Nephron (organoid): ENCODE measurements at regions not wholly inside any gene's neighbourhood (a gene's known extent, or its start where the extent isn't known, plus 50 kb on each side); places are given as distances from the start of the nearest gene placed in this dataset.

Experiments used
- H3K27ac Mint-ChIP-seq, 3 experiments: 2 replicates each; pipeline ENCODE4 v1.8.0; 2020; ENCODE audit warnings: mixed read lengths in 3 of 3, mild to moderate bottlenecking in 2 of 3, moderate library complexity in 1 of 3
- H3K27me3 Mint-ChIP-seq: 2 replicates; pipeline ENCODE4 v1.8.0; 2021; ENCODE audit warnings: low read depth, mild to moderate bottlenecking, moderate library complexity, mixed read lengths
- H3K36me3 Mint-ChIP-seq: 2 replicates; pipeline ENCODE4 v1.8.0; 2020; ENCODE audit warnings: low read depth, mixed read lengths
- H3K4me1 Mint-ChIP-seq: 2 replicates; pipeline ENCODE4 v1.8.0; 2020; ENCODE audit warnings: mixed read lengths
- H3K4me3 Mint-ChIP-seq, 3 experiments: 2 replicates each; pipeline ENCODE4 v1.8.0; 2020; ENCODE audit warnings: mild to moderate bottlenecking in 3 of 3, mixed read lengths in 3 of 3, moderate library complexity in 2 of 3
- H3K9me3 Mint-ChIP-seq: 2 replicates; pipeline ENCODE4 v1.8.0; 2020; ENCODE audit warnings: mixed read lengths
- TF ChIP-seq, protein P1 (sequence below), 3 experiments: fragments of 200-600 bp; sonication (generic); IDR thresholded peaks; one replicate each; pipeline ENCODE4 v1.5.0; 2021; ENCODE audit warnings: antibody characterized with exemption in 3 of 3; ENCODE audit not compliant: unreplicated experiment in 3 of 3

DNA sequence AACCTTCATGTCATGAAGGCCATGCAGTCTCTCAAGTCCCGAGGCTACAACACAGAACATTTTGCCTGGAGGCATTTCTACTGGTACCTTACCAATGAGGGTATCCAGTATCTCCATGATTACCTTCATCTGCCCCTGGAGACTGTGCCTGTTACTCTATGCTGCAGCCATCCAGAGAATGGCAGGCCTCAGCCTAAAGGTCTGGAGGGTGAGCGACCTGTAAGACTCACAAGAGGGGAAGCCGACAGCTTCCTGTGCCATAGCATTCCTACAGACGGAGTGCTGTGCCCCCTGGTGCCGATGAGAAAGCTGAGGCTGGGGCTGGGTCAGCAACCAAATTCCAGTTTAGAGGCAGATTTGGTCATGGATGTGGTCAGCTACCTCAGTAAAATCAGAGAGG is 51.3 kb upstream of the CADPS start:
- Mint-ChIP-seq H3K27me3 (no peaks in the 10 kb centered on the region), H3K9me3 (no peaks in the 10 kb centered on the region), H3K36me3 (no peaks in the 10 kb centered on the region), H3K27ac (no peak overlapping the region), H3K4me3 (no peak overlapping the region), H3K4me1 (no peaks in the 10 kb centered on the region)
- TF ChIP-seq, protein P1, sequence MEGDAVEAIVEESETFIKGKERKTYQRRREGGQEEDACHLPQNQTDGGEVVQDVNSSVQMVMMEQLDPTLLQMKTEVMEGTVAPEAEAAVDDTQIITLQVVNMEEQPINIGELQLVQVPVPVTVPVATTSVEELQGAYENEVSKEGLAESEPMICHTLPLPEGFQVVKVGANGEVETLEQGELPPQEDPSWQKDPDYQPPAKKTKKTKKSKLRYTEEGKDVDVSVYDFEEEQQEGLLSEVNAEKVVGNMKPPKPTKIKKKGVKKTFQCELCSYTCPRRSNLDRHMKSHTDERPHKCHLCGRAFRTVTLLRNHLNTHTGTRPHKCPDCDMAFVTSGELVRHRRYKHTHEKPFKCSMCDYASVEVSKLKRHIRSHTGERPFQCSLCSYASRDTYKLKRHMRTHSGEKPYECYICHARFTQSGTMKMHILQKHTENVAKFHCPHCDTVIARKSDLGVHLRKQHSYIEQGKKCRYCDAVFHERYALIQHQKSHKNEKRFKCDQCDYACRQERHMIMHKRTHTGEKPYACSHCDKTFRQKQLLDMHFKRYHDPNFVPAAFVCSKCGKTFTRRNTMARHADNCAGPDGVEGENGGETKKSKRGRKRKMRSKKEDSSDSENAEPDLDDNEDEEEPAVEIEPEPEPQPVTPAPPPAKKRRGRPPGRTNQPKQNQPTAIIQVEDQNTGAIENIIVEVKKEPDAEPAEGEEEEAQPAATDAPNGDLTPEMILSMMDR (IDR thresholded peaks at IDR 0.05; ENCODE audit: unreplicated experiment in 3 of 3), result no peak

DNA sequence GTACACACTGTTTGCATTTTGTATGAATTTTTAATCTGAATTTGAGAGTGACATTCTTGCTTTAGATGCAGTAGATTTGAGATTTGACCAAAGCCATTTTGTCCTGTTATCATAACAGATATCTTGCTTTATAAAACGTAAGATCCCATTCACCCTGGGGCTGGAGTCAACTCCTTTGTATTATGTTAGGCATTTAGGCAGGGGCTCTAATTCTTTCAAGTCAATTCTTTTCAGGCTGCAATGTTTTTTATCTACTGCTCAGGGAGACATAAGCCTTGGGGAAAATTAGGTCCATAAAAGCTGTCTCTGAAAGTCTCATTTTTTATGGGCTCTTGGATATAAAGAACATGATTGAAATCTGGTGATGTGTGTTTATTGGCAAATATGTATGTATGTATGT is 53.0 kb upstream of the CADPS start:
- H3K4me1 Mint-ChIP-seq, result no peaks in the 10 kb centered on the region
- H3K9me3 Mint-ChIP-seq, result peaks cover 2% of the 10 kb centered on the region
- no peaks in the 10 kb centered on the region for H3K27me3 Mint-ChIP-seq
- H3K27ac Mint-ChIP-seq, result no peak overlapping the region
- H3K36me3 Mint-ChIP-seq, result no peaks in the 10 kb centered on the region
- no peak overlapping the region for H3K4me3 Mint-ChIP-seq
- TF ChIP-seq, protein P1 (IDR thresholded peaks at IDR 0.05; ENCODE audit: unreplicated experiment in 3 of 3), result no peak

DNA sequence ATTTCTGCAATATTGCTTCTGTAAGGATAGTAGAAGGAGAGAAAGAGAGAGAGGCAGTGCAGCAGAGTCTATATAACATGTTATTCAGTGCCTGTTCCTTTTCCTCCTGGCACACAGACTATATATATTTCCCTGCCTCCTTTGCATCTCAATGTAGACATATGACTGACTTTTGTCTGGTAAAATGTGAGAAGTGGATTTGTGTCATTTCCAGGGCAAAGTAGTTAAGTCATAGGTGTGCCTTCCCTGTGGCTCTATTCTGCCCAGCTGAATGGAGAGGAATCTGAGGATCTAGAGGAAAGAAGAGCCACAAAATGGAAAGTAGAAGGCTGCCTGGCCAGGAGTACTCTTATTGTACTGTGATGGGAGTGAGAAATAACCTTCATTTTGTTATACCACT is 54.6 kb upstream of the CADPS start:
- Mint-ChIP-seq H3K36me3 (no peaks in the 10 kb centered on the region), H3K27me3 (no peaks in the 10 kb centered on the region), H3K27ac (no peak overlapping the region), H3K9me3 (peaks cover 2% of the 10 kb centered on the region), H3K4me3 (no peak overlapping the region), H3K4me1 (no peaks in the 10 kb centered on the region)
- TF ChIP-seq, protein P1 (IDR thresholded peaks at IDR 0.05; ENCODE audit: unreplicated experiment in 3 of 3), result no peak

DNA sequence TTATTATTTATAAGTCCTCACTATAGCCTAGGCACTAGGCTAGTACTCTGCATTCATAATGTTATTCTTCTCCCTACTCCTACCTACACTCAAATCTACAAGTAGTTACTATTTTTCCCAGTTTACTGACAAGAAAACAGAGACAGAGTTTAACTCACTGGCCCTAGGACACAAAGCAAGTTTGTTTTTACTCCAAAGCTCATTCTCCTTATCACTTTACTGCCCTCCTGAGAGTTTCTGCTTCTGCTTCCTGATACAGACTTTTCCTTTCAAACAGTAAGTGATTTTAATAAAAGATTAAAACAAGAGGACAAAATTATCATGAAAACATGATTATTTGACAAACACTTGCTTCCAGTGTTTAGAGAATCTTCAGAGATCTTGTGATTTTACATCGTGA is 60.6 kb upstream of the CADPS start:
- peaks cover 11% of the 10 kb centered on the region for H3K9me3 Mint-ChIP-seq
- H3K4me3 Mint-ChIP-seq, result no peak overlapping the region
- TF ChIP-seq, protein P1 (IDR thresholded peaks at IDR 0.05; ENCODE audit: unreplicated experiment in 3 of 3), result no peak
- H3K27me3 Mint-ChIP-seq, result peaks cover under 1% of the 10 kb centered on the region
- H3K4me1 Mint-ChIP-seq, result peaks cover 2% of the 10 kb centered on the region
- no peak overlapping the region for H3K27ac Mint-ChIP-seq
- no peaks in the 10 kb centered on the region for H3K36me3 Mint-ChIP-seq

DNA sequence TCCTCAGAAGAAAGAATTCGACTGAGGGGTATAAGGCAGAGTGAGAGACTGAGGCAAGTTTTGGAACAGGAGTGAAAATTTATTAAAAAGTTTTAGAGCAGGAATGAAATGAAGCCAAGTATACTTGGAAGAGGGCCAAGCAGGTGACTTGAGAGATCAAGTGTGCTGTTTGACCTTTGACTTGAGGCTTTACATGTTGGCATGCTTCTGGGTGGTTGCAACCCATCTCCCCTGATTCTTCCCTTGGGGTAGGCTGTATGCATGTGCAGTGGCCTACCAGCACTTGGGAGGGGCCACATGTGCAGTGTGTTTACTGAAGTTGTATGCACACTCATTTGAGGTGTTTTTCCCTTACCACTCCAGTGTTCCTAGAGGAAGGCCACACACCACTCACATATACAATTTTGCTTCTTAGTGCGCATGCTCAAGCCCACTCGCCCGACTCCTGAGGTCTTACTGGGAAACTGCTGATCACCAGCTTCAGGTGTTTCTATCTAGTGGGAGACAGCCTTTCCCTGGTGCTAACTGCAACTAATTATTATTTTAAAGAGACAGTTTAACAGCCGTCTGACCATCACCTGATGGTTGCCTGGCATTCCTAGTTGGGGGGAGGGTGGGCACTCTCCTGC is 61.5 kb upstream of the CADPS start:
- Mint-ChIP-seq H3K36me3 (no peaks in the 10 kb centered on the region), H3K9me3 (peaks cover 11% of the 10 kb centered on the region), H3K4me3 (no peak overlapping the region), H3K4me1 (peaks cover 4% of the 10 kb centered on the region), H3K27ac (no peak overlapping the region), H3K27me3 (peaks cover 5% of the 10 kb centered on the region)
- TF ChIP-seq, protein P1 (IDR thresholded peaks at IDR 0.05; ENCODE audit: unreplicated experiment in 3 of 3), result no peak

DNA sequence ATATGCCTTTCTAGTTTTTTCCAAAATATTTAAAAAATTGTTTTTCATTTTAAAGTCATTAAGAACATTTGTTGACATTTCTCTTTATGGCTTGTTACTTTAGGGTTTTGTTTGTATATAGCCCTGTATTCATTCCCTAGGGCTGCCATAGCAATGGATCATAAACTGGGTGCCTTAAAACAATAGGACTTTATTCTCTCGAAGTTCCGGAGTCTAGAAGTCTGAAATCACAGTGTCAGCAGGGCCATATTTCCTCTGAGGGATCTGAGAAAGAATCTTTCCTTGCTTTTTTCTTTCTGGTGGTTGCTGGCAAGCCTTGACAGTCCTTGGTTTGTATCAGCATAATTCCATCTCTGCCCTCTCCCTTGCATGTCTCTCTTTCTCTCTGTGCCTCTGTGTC is 63.4 kb upstream of the CADPS start:
- Mint-ChIP-seq H3K4me1 (peaks cover 4% of the 10 kb centered on the region), H3K4me3 (no peak overlapping the region), H3K27me3 (peaks cover 5% of the 10 kb centered on the region), H3K36me3 (no peaks in the 10 kb centered on the region), H3K27ac (no peak overlapping the region), H3K9me3 (peaks cover 9% of the 10 kb centered on the region)
- TF ChIP-seq, protein P1 (IDR thresholded peaks at IDR 0.05; ENCODE audit: unreplicated experiment in 3 of 3), result no peak
